ENCODE measurements at regions not wholly inside any gene's neighbourhood (a gene's known extent, or its start where the extent isn't known, plus 50 kb on each side); places are given as distances from the start of the nearest gene placed in this dataset.
"Not testable (repeated sequence)": the region's sequence is repeated elsewhere in the genome, so short reads cannot be mapped to it uniquely, and the experiment has no call there.

GRCh38 chr7:127476618-127477017 lies 84.1 kb upstream of the ZNF800 start:
- Histone ChIP-seq H3K79me2 (ENCODE audit: control insufficient read depth, low read length) (no peaks in the 10 kb centered on the region), H3K27ac (ENCODE audit: low read depth, low read length) (no peak overlapping the region), H3F3A (ENCODE audit: control insufficient read depth, insufficient read depth) (no peaks in the 10 kb centered on the region), H3K27me3 (ENCODE audit: control insufficient read depth, low read length) (peaks cover 22% of the 10 kb centered on the region), H4K20me1 (ENCODE audit: control insufficient read depth, insufficient read depth, low read depth, low read length) (no peaks in the 10 kb centered on the region), H3K4me2 (ENCODE audit: low read length) (no peak overlapping the region), H3K4me1 (ENCODE audit: control insufficient read depth, low read length) (no peaks in the 10 kb centered on the region), H3K9me3 (ENCODE audit: control insufficient read depth, insufficient read depth, low read length) (no peaks in the 10 kb centered on the region), H3K9me2 (replicated peaks; ENCODE audit: control insufficient read depth, low read length) (no peaks in the 10 kb centered on the region), H3K36me3 (ENCODE audit: control insufficient read depth, low read length) (no peaks in the 10 kb centered on the region), H3K4me3 (ENCODE audit: low read length) (no peak overlapping the region)
- TF ChIP-seq EZH2phosphoT487 (IDR thresholded peaks at IDR 0.05; ENCODE audit: borderline replicate concordance, low read length) = no peak
- no peak for TF ChIP-seq CTCF (IDR thresholded peaks at IDR 0.05; ENCODE audit: low read depth, low read length, poor library complexity, severe bottlenecking)

- H3K4me1 ChIP-seq (ENCODE audit: control insufficient read depth, low read length) = no peaks in the 10 kb centered on the region
- no peak overlapping the region for H3K4me3 ChIP-seq (ENCODE audit: low read length)
- TF ChIP-seq EZH2phosphoT487 (IDR thresholded peaks at IDR 0.05; ENCODE audit: borderline replicate concordance, low read length) = no peak
- TF ChIP-seq CTCF (IDR thresholded peaks at IDR 0.05; ENCODE audit: low read depth, low read length, poor library complexity, severe bottlenecking) = no peak
- no peaks in the 10 kb centered on the region for H4K20me1 ChIP-seq (ENCODE audit: control insufficient read depth, insufficient read depth, low read depth, low read length)
- no peaks in the 10 kb centered on the region for H3K79me2 ChIP-seq (ENCODE audit: control insufficient read depth, low read length)
- no peaks in the 10 kb centered on the region for H3F3A ChIP-seq (ENCODE audit: control insufficient read depth, insufficient read depth)
- no peaks in the 10 kb centered on the region for H3K9me3 ChIP-seq (ENCODE audit: control insufficient read depth, insufficient read depth, low read length)
- H3K36me3 ChIP-seq (ENCODE audit: control insufficient read depth, low read length) = no peaks in the 10 kb centered on the region
- peaks cover 22% of the 10 kb centered on the region for H3K27me3 ChIP-seq (ENCODE audit: control insufficient read depth, low read length)
- no peaks in the 10 kb centered on the region for H3K9me2 ChIP-seq (replicated peaks; ENCODE audit: control insufficient read depth, low read length)
- H3K4me2 ChIP-seq (ENCODE audit: low read length) = no peak overlapping the region
- no peak overlapping the region for H3K27ac ChIP-seq (ENCODE audit: low read depth, low read length)
Observed at GRCh38 chr7:127474457-127474856, 81.9 kb upstream of the ZNF800 start.

GRCh38 chr7:127473409-127473808 lies 80.9 kb upstream of the ZNF800 start:
- TF ChIP-seq EZH2phosphoT487 (IDR thresholded peaks at IDR 0.05; ENCODE audit: borderline replicate concordance, low read length) (no peak), CTCF (IDR thresholded peaks at IDR 0.05; ENCODE audit: low read depth, low read length, poor library complexity, severe bottlenecking) (no peak)
- no peak overlapping the region for H3K27ac ChIP-seq (ENCODE audit: low read depth, low read length)
- no peaks in the 10 kb centered on the region for H3K4me1 ChIP-seq (ENCODE audit: control insufficient read depth, low read length)
- no peaks in the 10 kb centered on the region for H3K9me3 ChIP-seq (ENCODE audit: control insufficient read depth, insufficient read depth, low read length)
- no peaks in the 10 kb centered on the region for H3F3A ChIP-seq (ENCODE audit: control insufficient read depth, insufficient read depth)
- no peaks in the 10 kb centered on the region for H3K9me2 ChIP-seq (replicated peaks; ENCODE audit: control insufficient read depth, low read length)
- H3K79me2 ChIP-seq (ENCODE audit: control insufficient read depth, low read length) = no peaks in the 10 kb centered on the region
- H3K36me3 ChIP-seq (ENCODE audit: control insufficient read depth, low read length) = no peaks in the 10 kb centered on the region
- peaks cover 18% of the 10 kb centered on the region for H3K27me3 ChIP-seq (ENCODE audit: control insufficient read depth, low read length)
- H4K20me1 ChIP-seq (ENCODE audit: control insufficient read depth, insufficient read depth, low read depth, low read length) = no peaks in the 10 kb centered on the region
- H3K4me3 ChIP-seq (ENCODE audit: low read length) = no peak overlapping the region
- H3K4me2 ChIP-seq (ENCODE audit: low read length) = no peak overlapping the region

GRCh38 chr7:127460077-127460476 lies 67.6 kb upstream of the ZNF800 start:
- no peaks in the 10 kb centered on the region for H3K79me2 ChIP-seq (ENCODE audit: control insufficient read depth, low read length)
- H3K27me3 ChIP-seq (ENCODE audit: control insufficient read depth, low read length) = no peaks in the 10 kb centered on the region
- no peak overlapping the region for H3K27ac ChIP-seq (ENCODE audit: low read depth, low read length)
- no peaks in the 10 kb centered on the region for H3K4me1 ChIP-seq (ENCODE audit: control insufficient read depth, low read length)
- H3K4me3 ChIP-seq (ENCODE audit: low read length) = no peak overlapping the region
- TF ChIP-seq CTCF (IDR thresholded peaks at IDR 0.05; ENCODE audit: low read depth, low read length, poor library complexity, severe bottlenecking) = no peak
- no peak for TF ChIP-seq EZH2phosphoT487 (IDR thresholded peaks at IDR 0.05; ENCODE audit: borderline replicate concordance, low read length)
- no peak overlapping the region for H3K4me2 ChIP-seq (ENCODE audit: low read length)
- H3F3A ChIP-seq (ENCODE audit: control insufficient read depth, insufficient read depth) = no peaks in the 10 kb centered on the region
- H4K20me1 ChIP-seq (ENCODE audit: control insufficient read depth, insufficient read depth, low read depth, low read length) = no peaks in the 10 kb centered on the region
- H3K36me3 ChIP-seq (ENCODE audit: control insufficient read depth, low read length) = no peaks in the 10 kb centered on the region
- no peaks in the 10 kb centered on the region for H3K9me2 ChIP-seq (replicated peaks; ENCODE audit: control insufficient read depth, low read length)
- peaks cover 3% of the 10 kb centered on the region; the same call in 1 of the 2 replicates for H3K9me3 ChIP-seq (ENCODE audit: control insufficient read depth, insufficient read depth, low read length)

- not testable (repeated sequence) for H3K4me1 ChIP-seq (ENCODE audit: control insufficient read depth, low read length); H3F3A ChIP-seq (ENCODE audit: control insufficient read depth, insufficient read depth); H3K4me2 ChIP-seq (ENCODE audit: low read length); H4K20me1 ChIP-seq (ENCODE audit: control insufficient read depth, insufficient read depth, low read depth, low read length); H3K79me2 ChIP-seq (ENCODE audit: control insufficient read depth, low read length); H3K9me2 ChIP-seq (replicated peaks; ENCODE audit: control insufficient read depth, low read length); H3K27ac ChIP-seq (ENCODE audit: low read depth, low read length); H3K4me3 ChIP-seq (ENCODE audit: low read length); H3K36me3 ChIP-seq (ENCODE audit: control insufficient read depth, low read length)
- H3K9me3 ChIP-seq (ENCODE audit: control insufficient read depth, insufficient read depth, low read length) = peaks cover 10% of the 10 kb centered on the region
- peaks cover 21% of the 10 kb centered on the region for H3K27me3 ChIP-seq (ENCODE audit: control insufficient read depth, low read length)
Observed at GRCh38 chr7:127451258-127451657, 58.8 kb upstream of the ZNF800 start.
